ENCODE measurements at regions not wholly inside any gene's neighbourhood (a gene's known extent, or its start where the extent isn't known, plus 50 kb on each side); places are given as distances from the start of the nearest gene placed in this dataset.

DNA sequence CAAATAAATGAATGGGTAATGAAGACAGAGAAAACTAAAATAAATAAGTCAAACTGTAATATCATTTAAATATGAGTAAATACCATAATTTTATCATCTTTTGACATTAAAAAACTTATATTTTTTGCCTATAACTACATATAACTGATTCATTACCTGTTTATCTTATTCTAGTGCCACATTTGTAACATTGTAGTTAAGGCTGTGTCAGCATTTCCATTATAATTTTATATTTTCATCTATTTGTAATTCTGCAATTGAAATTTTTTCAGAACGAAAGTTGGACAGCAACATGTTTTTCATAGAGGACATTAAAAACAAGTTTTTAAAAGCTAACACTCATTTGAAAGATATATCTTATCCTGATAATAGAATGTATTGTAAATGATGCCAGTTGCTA lies 1286.5 kb downstream of the LRFN5 start:
- TF ChIP-seq, protein P1, sequence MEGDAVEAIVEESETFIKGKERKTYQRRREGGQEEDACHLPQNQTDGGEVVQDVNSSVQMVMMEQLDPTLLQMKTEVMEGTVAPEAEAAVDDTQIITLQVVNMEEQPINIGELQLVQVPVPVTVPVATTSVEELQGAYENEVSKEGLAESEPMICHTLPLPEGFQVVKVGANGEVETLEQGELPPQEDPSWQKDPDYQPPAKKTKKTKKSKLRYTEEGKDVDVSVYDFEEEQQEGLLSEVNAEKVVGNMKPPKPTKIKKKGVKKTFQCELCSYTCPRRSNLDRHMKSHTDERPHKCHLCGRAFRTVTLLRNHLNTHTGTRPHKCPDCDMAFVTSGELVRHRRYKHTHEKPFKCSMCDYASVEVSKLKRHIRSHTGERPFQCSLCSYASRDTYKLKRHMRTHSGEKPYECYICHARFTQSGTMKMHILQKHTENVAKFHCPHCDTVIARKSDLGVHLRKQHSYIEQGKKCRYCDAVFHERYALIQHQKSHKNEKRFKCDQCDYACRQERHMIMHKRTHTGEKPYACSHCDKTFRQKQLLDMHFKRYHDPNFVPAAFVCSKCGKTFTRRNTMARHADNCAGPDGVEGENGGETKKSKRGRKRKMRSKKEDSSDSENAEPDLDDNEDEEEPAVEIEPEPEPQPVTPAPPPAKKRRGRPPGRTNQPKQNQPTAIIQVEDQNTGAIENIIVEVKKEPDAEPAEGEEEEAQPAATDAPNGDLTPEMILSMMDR (IDR thresholded peaks at IDR 0.05; ENCODE audit: insufficient read depth, low read length, missing control alignments): no peak
- H3K4me3 ChIP-seq (ENCODE audit: low read depth, low read length): no peak overlapping the region
- no peak for DNase-seq (ENCODE audit: low read depth, low spot score)
- ChIA-PET POLR2A (no interaction called here), CTCF (no interaction called here)

DNA sequence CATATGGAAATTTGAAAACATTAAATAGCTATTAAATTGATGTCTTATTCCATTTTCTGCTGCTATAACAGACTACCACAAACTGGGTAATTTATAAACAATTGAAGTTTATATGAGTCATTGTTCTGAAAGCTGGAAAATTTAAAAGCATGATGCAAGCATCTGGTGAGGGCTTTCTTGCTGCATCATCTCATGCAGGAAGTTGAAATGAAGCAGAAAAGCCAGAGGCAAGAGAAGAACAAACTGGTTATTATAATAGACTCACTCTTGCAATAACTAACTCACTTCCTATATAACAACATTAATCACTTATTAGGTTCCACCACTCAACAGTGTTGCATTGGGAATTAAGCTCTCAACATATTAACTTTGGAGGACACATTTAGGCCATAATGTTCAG lies 1277.4 kb downstream of the LRFN5 start:
- TF ChIP-seq, protein P1 (IDR thresholded peaks at IDR 0.05; ENCODE audit: insufficient read depth, low read length, missing control alignments): no peak
- DNase-seq (ENCODE audit: low read depth, low spot score): peak; percentile 12
- ChIA-PET POLR2A (no interaction called here), CTCF (no interaction called here)
- H3K4me3 ChIP-seq (ENCODE audit: low read depth, low read length): no peak overlapping the region

DNA sequence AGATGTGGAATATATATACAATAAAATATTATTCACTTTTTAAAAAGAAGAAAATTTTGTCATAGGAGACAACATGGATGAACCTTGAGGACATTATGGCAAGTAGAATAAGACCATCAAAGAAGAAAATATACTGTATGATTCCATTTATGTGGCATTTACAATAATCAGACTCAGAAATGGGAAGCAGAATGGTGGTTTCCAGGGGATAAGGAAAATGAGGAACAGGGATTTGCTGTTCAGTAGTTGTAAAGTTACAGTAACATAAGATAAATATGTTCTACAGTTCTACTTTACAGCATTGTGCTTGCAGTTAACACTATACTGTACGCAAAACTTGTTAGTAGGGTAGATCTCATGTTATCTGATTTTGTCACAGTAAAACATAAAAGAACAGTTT lies 1271.0 kb downstream of the LRFN5 start:
- no peak for DNase-seq (ENCODE audit: low read depth, low spot score)
- TF ChIP-seq, protein P1 (IDR thresholded peaks at IDR 0.05; ENCODE audit: insufficient read depth, low read length, missing control alignments): no peak
- H3K4me3 ChIP-seq (ENCODE audit: low read depth, low read length): no peak overlapping the region
- ChIA-PET CTCF (no interaction called here), POLR2A (no interaction called here)

DNA sequence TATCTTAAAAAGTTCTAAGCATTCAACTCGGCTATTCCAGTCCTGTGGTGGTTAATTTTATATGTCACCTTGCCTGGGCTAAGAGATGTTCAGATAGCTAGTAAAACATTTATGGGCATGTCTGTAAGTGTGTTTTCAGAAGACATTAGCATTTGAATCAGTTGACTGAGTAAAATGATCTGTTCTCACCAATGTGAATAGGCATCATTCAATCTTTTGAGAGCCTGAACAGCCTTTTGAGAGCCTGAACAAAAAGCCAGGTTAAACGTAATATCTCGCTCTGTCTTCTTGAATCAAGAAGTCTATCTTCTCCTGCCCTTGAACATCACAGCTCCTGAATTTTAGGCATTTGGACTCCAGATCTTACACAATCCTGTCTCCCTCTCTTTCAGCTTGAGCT lies 1266.1 kb downstream of the LRFN5 start:
- TF ChIP-seq, protein P1 (IDR thresholded peaks at IDR 0.05; ENCODE audit: insufficient read depth, low read length, missing control alignments): no peak
- ChIA-PET CTCF (no interaction called here), POLR2A (no interaction called here)
- H3K4me3 ChIP-seq (ENCODE audit: low read depth, low read length): no peak overlapping the region
- no peak for DNase-seq (ENCODE audit: low read depth, low spot score)

DNA sequence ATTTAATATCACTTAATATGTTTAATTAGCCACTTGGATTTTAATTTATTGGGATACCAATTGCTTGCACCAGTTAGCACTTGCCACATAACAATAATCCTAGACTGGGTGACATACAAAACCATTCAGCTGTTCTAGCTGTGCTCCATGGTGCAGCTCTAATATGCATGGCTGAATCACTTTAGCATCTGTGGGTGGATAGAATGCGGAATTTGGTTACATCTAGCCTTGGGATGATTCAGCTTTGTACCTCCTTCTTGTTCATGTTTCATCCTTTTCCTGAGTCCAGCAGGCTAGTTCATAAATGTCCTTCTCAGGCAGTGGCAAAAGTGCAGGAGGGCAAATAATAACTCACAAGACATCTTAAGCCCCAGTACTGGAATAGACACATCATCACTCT lies 1263.0 kb downstream of the LRFN5 start:
- ChIA-PET CTCF (no interaction called here), POLR2A (no interaction called here)
- no peak overlapping the region for H3K4me3 ChIP-seq (ENCODE audit: low read depth, low read length)
- TF ChIP-seq, protein P1 (IDR thresholded peaks at IDR 0.05; ENCODE audit: insufficient read depth, low read length, missing control alignments): no peak
- no peak for DNase-seq (ENCODE audit: low read depth, low spot score)

DNA sequence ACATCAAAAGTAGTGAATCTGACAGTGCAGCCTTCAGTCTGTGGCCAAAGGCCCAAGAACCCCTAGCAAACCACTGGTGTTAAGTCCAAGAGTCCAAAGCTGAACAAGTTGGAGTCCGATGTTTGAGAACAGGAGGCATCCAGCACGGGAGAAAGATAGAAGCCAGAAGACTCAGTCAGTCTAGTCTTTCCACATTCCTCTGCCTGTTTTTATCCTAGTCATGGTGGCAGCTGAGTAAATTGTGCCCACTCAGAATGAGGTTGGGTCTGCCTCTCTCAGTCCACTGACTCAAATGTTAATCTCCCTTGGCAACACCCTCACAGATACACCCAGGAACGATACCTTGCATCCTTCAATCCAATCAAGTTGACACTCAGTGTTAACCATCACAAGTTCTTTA lies 1255.4 kb downstream of the LRFN5 start:
- TF ChIP-seq, protein P1 (IDR thresholded peaks at IDR 0.05; ENCODE audit: insufficient read depth, low read length, missing control alignments): no peak
- no peak overlapping the region for H3K4me3 ChIP-seq (ENCODE audit: low read depth, low read length)
- POLR2A ChIA-PET: no interaction called here
- CTCF ChIA-PET: no interaction called here
- DNase-seq (ENCODE audit: low read depth, low spot score): no peak
